H9 (cell line): ENCODE measurements at regions not wholly inside any gene's neighbourhood (a gene's known extent, or its start where the extent isn't known, plus 50 kb on each side); places are given as distances from the start of the nearest gene placed in this dataset.
"Not testable (repeated sequence)": the region's sequence is repeated elsewhere in the genome, so short reads cannot be mapped to it uniquely, and the experiment has no call there.

Source experiments
- DNase-seq: peaks from one replicate; pipeline ENCODE4 v3.0.0-alpha.2; 2017
- H2AFZ ChIP-seq: one replicate; pipeline ENCODE4 v1.6.1; 2013; ENCODE audit warnings: mild to moderate bottlenecking, low read length, control low read depth, moderate library complexity
- H2AK5ac ChIP-seq: 2 replicates; pipeline ENCODE4 v1.6.1; 2013; ENCODE audit warnings: low read length, control low read depth, mixed read lengths; ENCODE audit not compliant: insufficient read length
- H2BK120ac ChIP-seq: one replicate; pipeline ENCODE4 v1.6.1; 2013; ENCODE audit warnings: low read depth, mild to moderate bottlenecking, low read length, control low read depth, inconsistent platforms; ENCODE audit not compliant: poor library complexity, severe bottlenecking
- H2BK12ac ChIP-seq: 2 replicates; pipeline ENCODE4 v1.6.1; 2013; ENCODE audit warnings: low read length, control low read depth, mixed read lengths, low read depth; ENCODE audit not compliant: insufficient read length
- H2BK15ac ChIP-seq: 2 replicates; pipeline ENCODE4 v1.6.1; 2013; ENCODE audit warnings: low read depth, low read length, control low read depth
- H2BK20ac ChIP-seq: one replicate; pipeline ENCODE4 v1.6.1; 2013; ENCODE audit warnings: low read depth, mild to moderate bottlenecking, low read length, control low read depth, inconsistent platforms; ENCODE audit not compliant: poor library complexity, severe bottlenecking
- H2BK5ac ChIP-seq: 2 replicates; pipeline ENCODE4 v1.6.1; 2013; ENCODE audit warnings: low read length, control low read depth, mixed read lengths; ENCODE audit not compliant: insufficient read length
- H3K14ac ChIP-seq: 2 replicates; pipeline ENCODE4 v1.6.1; 2013; ENCODE audit warnings: low read length, control low read depth; ENCODE audit not compliant: insufficient read depth
- H3K18ac ChIP-seq: 2 replicates; pipeline ENCODE4 v1.6.1; 2013; ENCODE audit warnings: low read depth, mild to moderate bottlenecking, mixed read lengths, low read length, control low read depth; ENCODE audit not compliant: insufficient read length
- H3K23ac ChIP-seq: 2 replicates; pipeline ENCODE4 v1.6.1; 2013; ENCODE audit warnings: low read length, control low read depth, mixed read lengths, low read depth; ENCODE audit not compliant: insufficient read length
- H3K23me2 ChIP-seq: 2 replicates; pipeline ENCODE4 v1.6.1; 2013; ENCODE audit warnings: low read depth, mild to moderate bottlenecking, mixed read lengths, low read length, control low read depth; ENCODE audit not compliant: insufficient read length, poor library complexity, severe bottlenecking
- H3K27ac ChIP-seq: 2 replicates; pipeline ENCODE4 v1.5.1; 2013; ENCODE audit warnings: low read length, control low read depth, mixed read lengths, low read depth; ENCODE audit not compliant: insufficient read length
- H3K27me3 ChIP-seq: 2 replicates; pipeline ENCODE4 v1.6.1; 2013; ENCODE audit warnings: low read length, control low read depth, inconsistent platforms; ENCODE audit not compliant: insufficient read depth
- H3K4ac ChIP-seq: 2 replicates; pipeline ENCODE4 v1.6.1; 2013; ENCODE audit warnings: low read depth, mild to moderate bottlenecking, control low read depth, inconsistent platforms, low read length, moderate library complexity
- H3K4me1 ChIP-seq: 2 replicates; pipeline ENCODE4 v1.6.1; 2013; ENCODE audit warnings: low read length, control low read depth, inconsistent platforms; ENCODE audit not compliant: insufficient read depth
- H3K4me2 ChIP-seq: 2 replicates; pipeline ENCODE4 v1.6.1; 2013; ENCODE audit warnings: low read length, control low read depth, mixed read lengths; ENCODE audit not compliant: insufficient read length, insufficient read depth
- H3K56ac ChIP-seq: 2 replicates; pipeline ENCODE4 v1.6.1; 2013; ENCODE audit warnings: low read depth, mild to moderate bottlenecking, mixed read lengths, low read length, control low read depth; ENCODE audit not compliant: insufficient read length
- H3K79me1 ChIP-seq: 2 replicates; pipeline ENCODE4 v1.6.1; 2013; ENCODE audit warnings: low read depth, mild to moderate bottlenecking, moderate library complexity, low read length, control low read depth, inconsistent platforms; ENCODE audit not compliant: insufficient read depth, poor library complexity, severe bottlenecking
- H3K79me2 ChIP-seq: 2 replicates; pipeline ENCODE4 v1.6.1; 2013; ENCODE audit warnings: low read length, control low read depth, inconsistent platforms; ENCODE audit not compliant: insufficient read depth
- H3K9ac ChIP-seq: 2 replicates; pipeline ENCODE4 v1.6.1; 2013; ENCODE audit warnings: low read length, control low read depth, mixed read lengths; ENCODE audit not compliant: insufficient read length; ENCODE audit errors: extremely low read depth
- H3K9me3 ChIP-seq: one replicate; pipeline ENCODE4 v1.6.1; 2013; ENCODE audit warnings: low read depth, low read length, inconsistent platforms; ENCODE audit not compliant: control insufficient read depth
- H3T11ph ChIP-seq: one replicate; pipeline ENCODE4 v1.6.1; 2013; ENCODE audit warnings: mild to moderate bottlenecking, low read length, control low read depth, inconsistent platforms
- H4K20me1 ChIP-seq: one replicate; pipeline ENCODE4 v1.6.1; 2013; ENCODE audit not compliant: control insufficient read depth, insufficient read length, insufficient read depth
- H4K5ac ChIP-seq: 2 replicates; pipeline ENCODE4 v1.6.1; 2013; ENCODE audit warnings: low read depth, mild to moderate bottlenecking, mixed read lengths, low read length, control low read depth; ENCODE audit not compliant: insufficient read length
- H4K8ac ChIP-seq: replicated peaks from 2 replicates; pipeline ENCODE4 v1.6.1; 2013; ENCODE audit warnings: low read length, control low read depth, mixed read lengths, low read depth; ENCODE audit not compliant: insufficient read length
- H4K91ac ChIP-seq: 2 replicates; pipeline ENCODE4 v1.6.1; 2013; ENCODE audit warnings: low read depth, mild to moderate bottlenecking, moderate library complexity, mixed read lengths, low read length, control low read depth; ENCODE audit not compliant: insufficient read length
- H3K27ac Mint-ChIP-seq, 3 experiments: 2 replicates in 2 of 3; 3 replicates in 1 of 3; pipeline ENCODE4 v1.8.0; 2020 to 2021; ENCODE audit warnings: mixed read lengths in 3 of 3, mild to moderate bottlenecking in 1 of 3, moderate library complexity in 1 of 3
- H3K27me3 Mint-ChIP-seq: 2 replicates; pipeline ENCODE4 v1.8.0; 2021; ENCODE audit warnings: low read depth, mild to moderate bottlenecking, moderate library complexity, mixed read lengths
- H3K36me3 Mint-ChIP-seq, 3 experiments: 2 replicates in 2 of 3; 3 replicates in 1 of 3; pipeline ENCODE4 v1.8.0; 2020 to 2021; ENCODE audit warnings: low read depth in 3 of 3, mixed read lengths in 3 of 3; ENCODE audit not compliant: insufficient read depth in 1 of 3
- H3K4me1 Mint-ChIP-seq, 2 experiments: 2 replicates each; pipeline ENCODE4 v1.8.0; 2020; ENCODE audit warnings: mixed read lengths in 2 of 2
- H3K4me3 Mint-ChIP-seq, 2 experiments: 2 replicates in 1 of 2; 3 replicates in 1 of 2; pipeline ENCODE4 v1.8.0; 2020 to 2021; ENCODE audit warnings: mild to moderate bottlenecking in 2 of 2, mixed read lengths in 2 of 2, moderate library complexity in 1 of 2
- H3K9me3 Mint-ChIP-seq, 2 experiments: 2 replicates in 1 of 2; 3 replicates in 1 of 2; pipeline ENCODE4 v1.8.0; 2020; ENCODE audit warnings: mild to moderate bottlenecking in 2 of 2, mixed read lengths in 2 of 2, moderate library complexity in 1 of 2
- WGBS: extraction: QIAGEN DNeasy Blood & Tissue Kit; methylation state at CpG from one replicate; pipeline ENCODE4 v1.1.7; 2013; ENCODE audit warnings: missing lambda C conversion rate, low lambda C conversion rate, mixed read lengths; ENCODE audit not compliant: insufficient read length; ENCODE audit errors: extremely low coverage; 5-methylcytosine and 5-hydroxymethylcytosine counted together
- TF ChIP-seq, protein P1 (sequence below): fragments of 200-600 bp; sonication (generic); conservative IDR thresholded peaks from 3 replicates; pipeline ENCODE4 v1.8.0; 2021; ENCODE audit warnings: antibody characterized with exemption, mild to moderate bottlenecking

DNA sequence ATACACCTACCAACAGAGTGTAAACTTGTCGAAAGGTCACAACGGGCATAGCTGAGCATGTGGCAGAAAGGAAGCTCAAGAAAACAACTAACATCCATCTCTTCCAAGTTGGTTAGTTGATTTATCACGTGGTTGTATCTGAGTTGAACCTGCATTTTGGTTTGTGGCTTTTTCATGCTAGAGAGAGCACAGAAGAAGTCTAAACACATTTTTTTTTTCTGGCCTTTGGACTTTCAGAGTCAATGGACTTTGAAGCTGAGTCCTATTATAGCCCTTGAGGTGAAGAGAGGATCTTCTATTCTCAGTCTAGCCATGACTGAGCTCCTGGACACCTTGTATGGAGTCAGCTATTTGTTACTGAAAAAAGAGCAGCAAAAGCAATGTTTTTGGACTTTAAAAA, 150.6 kb upstream of the TRPC5 start:
- H2AFZ ChIP-seq = no peak overlapping the region
- no peak for DNase-seq
- H3K79me1 ChIP-seq = no peaks in the 10 kb centered on the region
- peaks cover 0 to 6% (median 4%) of the 10 kb centered on the region in 3 experiments; a peak in 1 of 7 replicates for H3K36me3 Mint-ChIP-seq
- H4K5ac ChIP-seq = no peak overlapping the region
- H3K14ac ChIP-seq = no peak overlapping the region
- no CpG with 5 or more reads among the region's 3 CpGs for WGBS
- no peak overlapping the region for H2AK5ac ChIP-seq
- no peak overlapping the region for H3K27ac Mint-ChIP-seq
- no peak overlapping the region for H2BK15ac ChIP-seq
- no peak overlapping the region for H2BK5ac ChIP-seq
- H3K4ac ChIP-seq = no peak overlapping the region
- H3K27ac ChIP-seq = no peak overlapping the region
- H3K9me3 ChIP-seq = no peaks in the 10 kb centered on the region
- no peaks in the 10 kb centered on the region for H3K79me2 ChIP-seq
- H3K27me3 Mint-ChIP-seq = no peaks in the 10 kb centered on the region
- no peak overlapping the region for H4K91ac ChIP-seq
- H3K18ac ChIP-seq = no peak overlapping the region
- no peak overlapping the region for H2BK120ac ChIP-seq
- no peak overlapping the region for H4K8ac ChIP-seq
- H3K4me3 Mint-ChIP-seq = no peak overlapping the region
- H3T11ph ChIP-seq = no peak overlapping the region
- TF ChIP-seq, protein P1, sequence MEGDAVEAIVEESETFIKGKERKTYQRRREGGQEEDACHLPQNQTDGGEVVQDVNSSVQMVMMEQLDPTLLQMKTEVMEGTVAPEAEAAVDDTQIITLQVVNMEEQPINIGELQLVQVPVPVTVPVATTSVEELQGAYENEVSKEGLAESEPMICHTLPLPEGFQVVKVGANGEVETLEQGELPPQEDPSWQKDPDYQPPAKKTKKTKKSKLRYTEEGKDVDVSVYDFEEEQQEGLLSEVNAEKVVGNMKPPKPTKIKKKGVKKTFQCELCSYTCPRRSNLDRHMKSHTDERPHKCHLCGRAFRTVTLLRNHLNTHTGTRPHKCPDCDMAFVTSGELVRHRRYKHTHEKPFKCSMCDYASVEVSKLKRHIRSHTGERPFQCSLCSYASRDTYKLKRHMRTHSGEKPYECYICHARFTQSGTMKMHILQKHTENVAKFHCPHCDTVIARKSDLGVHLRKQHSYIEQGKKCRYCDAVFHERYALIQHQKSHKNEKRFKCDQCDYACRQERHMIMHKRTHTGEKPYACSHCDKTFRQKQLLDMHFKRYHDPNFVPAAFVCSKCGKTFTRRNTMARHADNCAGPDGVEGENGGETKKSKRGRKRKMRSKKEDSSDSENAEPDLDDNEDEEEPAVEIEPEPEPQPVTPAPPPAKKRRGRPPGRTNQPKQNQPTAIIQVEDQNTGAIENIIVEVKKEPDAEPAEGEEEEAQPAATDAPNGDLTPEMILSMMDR = no peak
- no peak overlapping the region for H3K56ac ChIP-seq
- H3K23me2 ChIP-seq = no peaks in the 10 kb centered on the region
- no peaks in the 10 kb centered on the region for H3K4me1 ChIP-seq
- no peak overlapping the region for H2BK20ac ChIP-seq
- H3K9ac ChIP-seq = no peak overlapping the region
- H3K4me1 Mint-ChIP-seq = no peaks in the 10 kb centered on the region
- H3K9me3 Mint-ChIP-seq = peaks cover 7% of the 10 kb centered on the region in 2 experiments; a peak in 3 of 5 replicates
- no peak overlapping the region for H3K4me2 ChIP-seq
- no peak overlapping the region for H2BK12ac ChIP-seq
- no peak overlapping the region for H3K23ac ChIP-seq
- no peaks in the 10 kb centered on the region for H3K27me3 ChIP-seq
- H4K20me1 ChIP-seq = no peaks in the 10 kb centered on the region

DNA sequence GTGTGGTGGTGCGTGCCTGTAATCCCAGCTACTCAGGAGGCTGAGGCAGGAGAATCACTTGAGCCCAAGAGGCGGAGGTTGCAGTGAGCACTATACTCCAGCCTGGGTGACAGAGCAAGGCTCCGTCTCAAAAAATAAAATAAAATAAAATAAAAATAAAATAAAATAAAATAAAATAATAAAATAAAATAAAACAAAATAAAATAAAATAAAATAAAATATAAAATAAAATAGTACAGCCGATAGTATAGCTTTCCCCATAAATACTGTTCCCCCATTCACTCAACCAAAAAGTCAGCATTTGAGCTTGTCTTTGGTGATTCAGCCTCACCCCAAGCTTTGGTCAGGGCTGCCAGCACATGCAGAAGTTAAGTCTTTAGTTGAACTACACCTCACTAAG, 144.2 kb upstream of the TRPC5 start:
- H2AK5ac ChIP-seq, H3K4me1 Mint-ChIP-seq, H3T11ph ChIP-seq, H3K18ac ChIP-seq, H3K9me3 ChIP-seq, H3K4me1 ChIP-seq, H4K91ac ChIP-seq, H3K9me3 Mint-ChIP-seq, H4K5ac ChIP-seq, H2BK20ac ChIP-seq, H2BK120ac ChIP-seq, H3K4me2 ChIP-seq, H2BK5ac ChIP-seq, H3K23me2 ChIP-seq, H3K79me2 ChIP-seq, H3K4me3 Mint-ChIP-seq, DNase-seq, H3K23ac ChIP-seq, H3K27ac ChIP-seq, H4K20me1 ChIP-seq, H3K36me3 Mint-ChIP-seq, H3K56ac ChIP-seq, H3K27ac Mint-ChIP-seq, H2AFZ ChIP-seq, H3K27me3 ChIP-seq, H3K9ac ChIP-seq, H3K79me1 ChIP-seq, H3K4ac ChIP-seq, H3K27me3 Mint-ChIP-seq, H4K8ac ChIP-seq, H2BK15ac ChIP-seq, H3K14ac ChIP-seq: not testable (repeated sequence)
- H2BK12ac ChIP-seq = peak overlapping the region; percentile 35
- no CpG with 5 or more reads among the region's 4 CpGs for WGBS
